ENCODE measurements at regions not wholly inside any gene's neighbourhood (a gene's known extent, or its start where the extent isn't known, plus 50 kb on each side); places are given as distances from the start of the nearest gene placed in this dataset.
"Not testable (repeated sequence)": the region's sequence is repeated elsewhere in the genome, so short reads cannot be mapped to it uniquely, and the experiment has no call there.

- no peak for DNase-seq (ENCODE audit: low spot score)
These were observed 107.6 kb downstream of the ETS2 start for GRCh38 chr21:38913120-38913892.

- DNase-seq (ENCODE audit: low spot score): no peak
These were observed 107.0 kb downstream of the ETS2 start for GRCh38 chr21:38912789-38913119.

- DNase-seq (ENCODE audit: low spot score): no peak
These were observed 106.4 kb downstream of the ETS2 start for GRCh38 chr21:38912102-38912629.

GRCh38 chr21:38911484-38912101 is 105.9 kb downstream of the ETS2 start:
- DNase-seq (ENCODE audit: low spot score): no peak

- no peak for DNase-seq (ENCODE audit: low spot score)
These were observed 104.8 kb downstream of the ETS2 start for GRCh38 chr21:38910390-38911067.

- no peak for DNase-seq (ENCODE audit: low spot score)
These were observed 104.2 kb downstream of the ETS2 start for GRCh38 chr21:38909929-38910328.

GRCh38 chr21:38909109-38909508 is 103.4 kb downstream of the ETS2 start:
- DNase-seq (ENCODE audit: low spot score): no peak

GRCh38 chr21:38908537-38908936 is 102.8 kb downstream of the ETS2 start:
- DNase-seq (ENCODE audit: low spot score): no peak

GRCh38 chr21:38905752-38906151 is 100.0 kb downstream of the ETS2 start:
- no peak for DNase-seq (ENCODE audit: low spot score)

GRCh38 chr21:38905328-38905727 is 99.6 kb downstream of the ETS2 start:
- DNase-seq (ENCODE audit: low spot score): no peak

GRCh38 chr21:38903690-38904139 is 98.0 kb downstream of the ETS2 start:
- DNase-seq (ENCODE audit: low spot score): no peak

GRCh38 chr21:38902608-38903445 is 97.1 kb downstream of the ETS2 start:
- no peak for DNase-seq (ENCODE audit: low spot score)

GRCh38 chr21:38900499-38900898 is 94.8 kb downstream of the ETS2 start:
- DNase-seq (ENCODE audit: low spot score): no peak

GRCh38 chr21:38899985-38900384 is 94.3 kb downstream of the ETS2 start:
- DNase-seq (ENCODE audit: low spot score): not testable (repeated sequence)

GRCh38 chr21:38899277-38899947 is 93.7 kb downstream of the ETS2 start:
- no peak for DNase-seq (ENCODE audit: low spot score)

GRCh38 chr21:38898422-38899096 is 92.8 kb downstream of the ETS2 start:
- no peak for DNase-seq (ENCODE audit: low spot score)

- no peak for DNase-seq (ENCODE audit: low spot score)
These were observed 92.0 kb downstream of the ETS2 start for GRCh38 chr21:38897532-38898421.

GRCh38 chr21:38894899-38895298 is 89.2 kb downstream of the ETS2 start:
- DNase-seq (ENCODE audit: low spot score): no peak

- DNase-seq (ENCODE audit: low spot score): no peak
These were observed 83.3 kb downstream of the ETS2 start for GRCh38 chr21:38888991-38889561.
